ENCODE measurements at regions not wholly inside any gene's neighbourhood (a gene's known extent, or its start where the extent isn't known, plus 50 kb on each side); places are given as distances from the start of the nearest gene placed in this dataset.
A peak's percentile ranks its signal among the peaks of the same experiment; 100 is the strongest.

GRCh38 chr11:8340296-8340695, 76.6 kb upstream of the LMO1 start:
- no peak for DNase-seq (ENCODE audit: low read depth)

GRCh38 chr11:8339592-8340022, 75.9 kb upstream of the LMO1 start:
- no peak for DNase-seq (ENCODE audit: low read depth)

GRCh38 chr11:8338138-8338537, 74.5 kb upstream of the LMO1 start:
- DNase-seq (ENCODE audit: low read depth): peak; percentile 4

GRCh38 chr11:8337130-8337795, 73.6 kb upstream of the LMO1 start:
- DNase-seq (ENCODE audit: low read depth): no peak

GRCh38 chr11:8336356-8337129, 72.9 kb upstream of the LMO1 start:
- DNase-seq (ENCODE audit: low read depth): no peak

GRCh38 chr11:8335683-8336082, 72.0 kb upstream of the LMO1 start:
- DNase-seq (ENCODE audit: low read depth): no peak

- no peak for DNase-seq (ENCODE audit: low read depth)
Observed at GRCh38 chr11:8335186-8335585, 71.5 kb upstream of the LMO1 start.

GRCh38 chr11:8333811-8334401, 70.2 kb upstream of the LMO1 start:
- DNase-seq (ENCODE audit: low read depth): no peak

- DNase-seq (ENCODE audit: low read depth): no peak
Observed at GRCh38 chr11:8333376-8333775, 69.7 kb upstream of the LMO1 start.

GRCh38 chr11:8332891-8333290, 69.2 kb upstream of the LMO1 start:
- DNase-seq (ENCODE audit: low read depth): no peak

- DNase-seq (ENCODE audit: low read depth): no peak
Observed at GRCh38 chr11:8332196-8332595, 68.5 kb upstream of the LMO1 start.

- no peak for DNase-seq (ENCODE audit: low read depth)
Observed at GRCh38 chr11:8331767-8332166, 68.1 kb upstream of the LMO1 start.

GRCh38 chr11:8330896-8331295, 67.2 kb upstream of the LMO1 start:
- DNase-seq (ENCODE audit: low read depth): no peak

GRCh38 chr11:8330404-8330803, 66.7 kb upstream of the LMO1 start:
- no peak for DNase-seq (ENCODE audit: low read depth)

GRCh38 chr11:8329847-8330361, 66.2 kb upstream of the LMO1 start:
- no peak for DNase-seq (ENCODE audit: low read depth)

- no peak for DNase-seq (ENCODE audit: low read depth)
Observed at GRCh38 chr11:8329336-8329735, 65.7 kb upstream of the LMO1 start.

GRCh38 chr11:8328848-8329330, 65.2 kb upstream of the LMO1 start:
- DNase-seq (ENCODE audit: low read depth): peak; percentile 30

GRCh38 chr11:8328231-8328794, 64.6 kb upstream of the LMO1 start:
- DNase-seq (ENCODE audit: low read depth): no peak

- DNase-seq (ENCODE audit: low read depth): no peak
Observed at GRCh38 chr11:8327761-8328192, 64.1 kb upstream of the LMO1 start.

- DNase-seq (ENCODE audit: low read depth): no peak
Observed at GRCh38 chr11:8326337-8326736, 62.7 kb upstream of the LMO1 start.

GRCh38 chr11:8325591-8326304, 62.1 kb upstream of the LMO1 start:
- DNase-seq (ENCODE audit: low read depth): no peak

Measured in activated T-cell treated with anti-CD3 and anti-CD28 coated beads for 1 hour (primary cell).